Suprapubic skin (tissue), 3 donors: ENCODE measurements at regions not wholly inside any gene's neighbourhood (a gene's known extent, or its start where the extent isn't known, plus 50 kb on each side); places are given as distances from the start of the nearest gene placed in this dataset.

ENCODE experiments used
- EP300 ChIP-seq: sonication (generic); formaldehyde crosslinking; IDR thresholded peaks from one replicate; pipeline ENCODE4 v1.6.1; 2017; ENCODE audit warnings: antibody characterized with exemption
- POLR2A ChIP-seq, 2 donors: fragments of 450-650 bp; IDR thresholded peaks; one replicate each; pipeline ENCODE4 v1.6.1; 2017; ENCODE audit warnings: antibody characterized with exemption in 2 of 2, mild to moderate bottlenecking in 2 of 2, moderate library complexity in 2 of 2
- TF ChIP-seq, protein P1 (sequence below), 2 donors: fragments of 200-600 bp in 1 of 2; fragments of 450-650 bp in 1 of 2; sonication (generic) in 1 of 2; IDR thresholded peaks; one replicate each; pipeline ENCODE4 v1.5.1; 2016 to 2019; ENCODE audit warnings: antibody characterized with exemption in 2 of 2, mild to moderate bottlenecking in 1 of 2, moderate library complexity in 1 of 2

GRCh38 chr6:91057689-91058088, 470.8 kb upstream of the MAP3K7 start:
- TF ChIP-seq, protein P1, sequence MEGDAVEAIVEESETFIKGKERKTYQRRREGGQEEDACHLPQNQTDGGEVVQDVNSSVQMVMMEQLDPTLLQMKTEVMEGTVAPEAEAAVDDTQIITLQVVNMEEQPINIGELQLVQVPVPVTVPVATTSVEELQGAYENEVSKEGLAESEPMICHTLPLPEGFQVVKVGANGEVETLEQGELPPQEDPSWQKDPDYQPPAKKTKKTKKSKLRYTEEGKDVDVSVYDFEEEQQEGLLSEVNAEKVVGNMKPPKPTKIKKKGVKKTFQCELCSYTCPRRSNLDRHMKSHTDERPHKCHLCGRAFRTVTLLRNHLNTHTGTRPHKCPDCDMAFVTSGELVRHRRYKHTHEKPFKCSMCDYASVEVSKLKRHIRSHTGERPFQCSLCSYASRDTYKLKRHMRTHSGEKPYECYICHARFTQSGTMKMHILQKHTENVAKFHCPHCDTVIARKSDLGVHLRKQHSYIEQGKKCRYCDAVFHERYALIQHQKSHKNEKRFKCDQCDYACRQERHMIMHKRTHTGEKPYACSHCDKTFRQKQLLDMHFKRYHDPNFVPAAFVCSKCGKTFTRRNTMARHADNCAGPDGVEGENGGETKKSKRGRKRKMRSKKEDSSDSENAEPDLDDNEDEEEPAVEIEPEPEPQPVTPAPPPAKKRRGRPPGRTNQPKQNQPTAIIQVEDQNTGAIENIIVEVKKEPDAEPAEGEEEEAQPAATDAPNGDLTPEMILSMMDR (IDR thresholded peaks at IDR 0.05): no peak
- no peak for TF ChIP-seq EP300
- no peak for TF ChIP-seq POLR2A (IDR thresholded peaks at IDR 0.05)
